GM06990 (cell line): ENCODE measurements at regions not wholly inside any gene's neighbourhood (a gene's known extent, or its start where the extent isn't known, plus 50 kb on each side); places are given as distances from the start of the nearest gene placed in this dataset.

Source experiments
- DNase-seq: peaks from one replicate; pipeline ENCODE4 v3.0.0-alpha.2; 2011; ENCODE audit not compliant: insufficient read length; ENCODE audit errors: extremely low read depth
- H3K27me3 ChIP-seq: replicated peaks from 2 replicates; pipeline ENCODE4 v1.6.0; 2011; ENCODE audit warnings: low read length; ENCODE audit not compliant: control insufficient read depth, insufficient read depth
- H3K36me3 ChIP-seq: 2 replicates; pipeline ENCODE4 v1.5.1; 2011; ENCODE audit warnings: low read length; ENCODE audit not compliant: control insufficient read depth, insufficient read depth
- H3K4me3 ChIP-seq: replicated peaks from 2 replicates; pipeline ENCODE4 v1.5.1; 2011; ENCODE audit warnings: low read depth, mild to moderate bottlenecking, control low read depth, low read length
- CTCF ChIP-seq: IDR thresholded peaks from 2 replicates; pipeline ENCODE4 v1.5.1; 2011; ENCODE audit warnings: low read length, control low read depth, mild to moderate bottlenecking, inconsistent platforms; ENCODE audit not compliant: insufficient read depth, poor library complexity, severe bottlenecking

- DNase-seq: no peak
- Histone ChIP-seq H3K27me3 (no peaks in the 10 kb centered on the region; the same call in 1 of the 2 replicates), H3K4me3 (no peak overlapping the region), H3K36me3 (no peaks in the 10 kb centered on the region)
- TF ChIP-seq CTCF: no peak
These were observed 334.2 kb downstream of the RPS6KC1 start for GRCh38 chr1:213385201-213385600.

GRCh38 chr1:213385806-213386324, 334.8 kb downstream of the RPS6KC1 start:
- no peaks in the 10 kb centered on the region; the same call in 1 of the 2 replicates for H3K27me3 ChIP-seq
- TF ChIP-seq CTCF: no peak
- H3K4me3 ChIP-seq: no peak overlapping the region
- H3K36me3 ChIP-seq: no peaks in the 10 kb centered on the region
- DNase-seq: no peak

GRCh38 chr1:213387380-213388015, 336.5 kb downstream of the RPS6KC1 start:
- H3K27me3 ChIP-seq: no peaks in the 10 kb centered on the region; the same call in 1 of the 2 replicates
- no peak for TF ChIP-seq CTCF
- H3K4me3 ChIP-seq: no peak overlapping the region
- no peaks in the 10 kb centered on the region for H3K36me3 ChIP-seq
- DNase-seq: no peak

GRCh38 chr1:213388199-213388598, 337.2 kb downstream of the RPS6KC1 start:
- no peaks in the 10 kb centered on the region; the same call in 1 of the 2 replicates for H3K27me3 ChIP-seq
- no peak for DNase-seq
- H3K36me3 ChIP-seq: no peaks in the 10 kb centered on the region
- no peak overlapping the region for H3K4me3 ChIP-seq
- no peak for TF ChIP-seq CTCF

GRCh38 chr1:213389061-213389581, 338.1 kb downstream of the RPS6KC1 start:
- no peak for TF ChIP-seq CTCF
- no peak for DNase-seq
- H3K36me3 ChIP-seq: no peaks in the 10 kb centered on the region
- H3K4me3 ChIP-seq: no peak overlapping the region
- H3K27me3 ChIP-seq: no peaks in the 10 kb centered on the region; the same call in 1 of the 2 replicates

DNA sequence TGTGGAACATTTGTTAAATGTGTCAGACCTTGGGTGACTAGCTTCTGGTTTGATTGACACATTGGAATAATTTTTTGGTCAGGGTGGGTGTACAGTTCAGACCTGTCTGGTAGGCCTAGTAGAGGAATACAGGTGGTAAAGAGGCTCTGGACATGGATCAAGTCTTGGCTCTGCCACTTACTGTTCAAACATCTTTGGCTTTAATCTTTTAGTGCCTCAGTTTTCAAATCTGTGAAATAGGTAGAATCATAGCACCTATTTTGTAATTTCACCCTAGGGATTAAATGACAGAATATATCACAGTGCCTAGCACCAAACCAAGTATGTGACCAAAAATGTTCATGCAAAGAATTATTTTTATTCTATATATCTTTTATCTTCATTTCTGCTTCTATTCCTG, 340.4 kb downstream of the RPS6KC1 start:
- DNase-seq: no peak
- no peaks in the 10 kb centered on the region; the same call in none of the 2 replicates for H3K27me3 ChIP-seq
- TF ChIP-seq CTCF: no peak
- no peaks in the 10 kb centered on the region for H3K36me3 ChIP-seq
- H3K4me3 ChIP-seq: no peak overlapping the region
